ENCODE measurements at regions not wholly inside any gene's neighbourhood (a gene's known extent, or its start where the extent isn't known, plus 50 kb on each side); places are given as distances from the start of the nearest gene placed in this dataset.

GRCh38 chr4:38442073-38442788, 221.8 kb upstream of the KLF3 start:
- TF ChIP-seq CTCF (IDR thresholded peaks at IDR 0.05) (no peak), POLR2A (IDR thresholded peaks at IDR 0.05) (no peak)
